BJ (cell line): ENCODE measurements at regions not wholly inside any gene's neighbourhood (a gene's known extent, or its start where the extent isn't known, plus 50 kb on each side); places are given as distances from the start of the nearest gene placed in this dataset.

Experiments
- CTCF ChIA-PET: fragments of 350-600 bp; formaldehyde crosslinking; extraction: SDS; loops from one replicate; lab custom pipeline; 2021; ENCODE audit warnings: antibody characterized with exemption, inconsistent platforms; lab: Yijun Ruan, JAX
- POLR2A ChIA-PET: fragments of 300-600 bp; sonication (Branson Sonifier 250); formaldehyde crosslinking; extraction: SDS; loops from one replicate; lab custom pipeline; 2021; ENCODE audit warnings: antibody characterized with exemption; lab: Charles Lee
- DNase-seq: peaks from one replicate; pipeline ENCODE4 v3.0.0-alpha.2; 2011; ENCODE audit warnings: low read depth
- H3K27me3 ChIP-seq: 2 replicates; pipeline ENCODE4 v1.6.0; 2011; ENCODE audit warnings: low read length; ENCODE audit not compliant: control insufficient read depth, insufficient read depth
- H3K36me3 ChIP-seq: 2 replicates; pipeline ENCODE4 v1.5.1; 2011; ENCODE audit warnings: low read length; ENCODE audit not compliant: control insufficient read depth, insufficient read depth
- H3K4me3 ChIP-seq: 2 replicates; pipeline ENCODE4 v1.5.1; 2011; ENCODE audit warnings: low read depth, mild to moderate bottlenecking, control low read depth, low read length
- CTCF ChIP-seq: IDR thresholded peaks from 2 replicates; pipeline ENCODE4 v1.5.1; 2011; ENCODE audit warnings: low read depth, mild to moderate bottlenecking, control low read depth, inconsistent platforms, low read length, moderate library complexity; ENCODE audit not compliant: insufficient read depth

GRCh38 chr1:5742801-5743200 is 249.4 kb downstream of the NPHP4 start:
- ChIA-PET CTCF (no interaction called here), POLR2A (no interaction called here)
- no peaks in the 10 kb centered on the region for H3K27me3 ChIP-seq
- DNase-seq = no peak
- no peak overlapping the region for H3K4me3 ChIP-seq
- H3K36me3 ChIP-seq = no peaks in the 10 kb centered on the region
- no peak for TF ChIP-seq CTCF

- POLR2A ChIA-PET = no interaction called here
Measured at GRCh38 chr1:5742032-5742431, 250.2 kb downstream of the NPHP4 start.

GRCh38 chr1:5740865-5741860 is 251.1 kb downstream of the NPHP4 start:
- ChIA-PET POLR2A (no interaction called here), CTCF (no interaction called here)
- TF ChIP-seq CTCF = no peak
- Histone ChIP-seq H3K4me3 (no peak overlapping the region), H3K36me3 (no peaks in the 10 kb centered on the region), H3K27me3 (no peaks in the 10 kb centered on the region)
- no peak for DNase-seq

More at GRCh38 chr1:5742032-5742431, 250.2 kb downstream of the NPHP4 start:
- H3K4me3 ChIP-seq = no peak overlapping the region
- H3K36me3 ChIP-seq = no peaks in the 10 kb centered on the region
- no peaks in the 10 kb centered on the region for H3K27me3 ChIP-seq
- no peak for TF ChIP-seq CTCF
- CTCF ChIA-PET = no interaction called here
- DNase-seq = no peak

- H3K4me3 ChIP-seq = no peak overlapping the region
- no peak for TF ChIP-seq CTCF
- POLR2A ChIA-PET = no interaction called here
- no peaks in the 10 kb centered on the region for H3K27me3 ChIP-seq
- CTCF ChIA-PET = no interaction called here
- H3K36me3 ChIP-seq = no peaks in the 10 kb centered on the region
- DNase-seq = no peak
Measured at GRCh38 chr1:5740450-5740849, 251.8 kb downstream of the NPHP4 start.

- no peak for DNase-seq
- CTCF ChIA-PET = no interaction called here
- POLR2A ChIA-PET = no interaction called here
- Histone ChIP-seq H3K4me3 (no peak overlapping the region), H3K27me3 (no peaks in the 10 kb centered on the region), H3K36me3 (no peaks in the 10 kb centered on the region)
- no peak for TF ChIP-seq CTCF
Measured at GRCh38 chr1:5739561-5740078, 252.6 kb downstream of the NPHP4 start.
